ENCODE measurements at regions not wholly inside any gene's neighbourhood (a gene's known extent, or its start where the extent isn't known, plus 50 kb on each side); places are given as distances from the start of the nearest gene placed in this dataset.

- DNase-seq, result no peak
These were observed 973.1 kb downstream of the TMEM182 start for GRCh38 chr2:103734911-103735310.

- no peak for DNase-seq
These were observed 976.3 kb downstream of the TMEM182 start for GRCh38 chr2:103738108-103738507.

- DNase-seq, result no peak
These were observed 976.8 kb downstream of the TMEM182 start for GRCh38 chr2:103738606-103739005.

GRCh38 chr2:103739186-103739585 is 977.4 kb downstream of the TMEM182 start:
- DNase-seq, result no peak

GRCh38 chr2:103739921-103740320 is 978.1 kb downstream of the TMEM182 start:
- no peak for DNase-seq

- DNase-seq, result no peak
These were observed 978.8 kb downstream of the TMEM182 start for GRCh38 chr2:103740631-103741030.

- DNase-seq, result no peak
These were observed 981.4 kb downstream of the TMEM182 start for GRCh38 chr2:103743195-103743594.

GRCh38 chr2:103754530-103754929 is 992.7 kb downstream of the TMEM182 start:
- DNase-seq, result no peak

- DNase-seq, result no peak
These were observed 1012.1 kb downstream of the TMEM182 start for GRCh38 chr2:103773884-103774283.

- DNase-seq, result no peak
These were observed 1018.4 kb downstream of the TMEM182 start for GRCh38 chr2:103780088-103780702.

- no peak for DNase-seq
These were observed 1019.5 kb downstream of the TMEM182 start for GRCh38 chr2:103781313-103781712.

- no peak for DNase-seq
These were observed 1022.4 kb downstream of the TMEM182 start for GRCh38 chr2:103784261-103784660.

GRCh38 chr2:103785432-103785831 is 1023.6 kb downstream of the TMEM182 start:
- DNase-seq, result no peak

- DNase-seq, result no peak
These were observed 1024.1 kb downstream of the TMEM182 start for GRCh38 chr2:103785956-103786355.

GRCh38 chr2:103788389-103788788 is 1026.6 kb downstream of the TMEM182 start:
- no peak for DNase-seq

- no peak for DNase-seq
These were observed 1027.1 kb downstream of the TMEM182 start for GRCh38 chr2:103788951-103789350.

- DNase-seq, result no peak
These were observed 1027.7 kb downstream of the TMEM182 start for GRCh38 chr2:103789381-103790095.

GRCh38 chr2:103792042-103792441 is 1030.2 kb downstream of the TMEM182 start:
- DNase-seq, result no peak

GRCh38 chr2:103798291-103798690 is 1036.5 kb downstream of the TMEM182 start:
- DNase-seq, result no peak

GRCh38 chr2:103804013-103804412 is 1042.2 kb downstream of the TMEM182 start:
- DNase-seq, result no peak

- no peak for DNase-seq
These were observed 1043.9 kb downstream of the TMEM182 start for GRCh38 chr2:103805746-103806145.

GRCh38 chr2:103808814-103809213 is 1045.1 kb upstream of the POU3F3 start:
- no peak for DNase-seq

- DNase-seq, result no peak
These were observed 1044.5 kb upstream of the POU3F3 start for GRCh38 chr2:103809415-103809814.

- DNase-seq, result no peak
These were observed 1043.9 kb upstream of the POU3F3 start for GRCh38 chr2:103809941-103810441.

- DNase-seq, result no peak
These were observed 1043.0 kb upstream of the POU3F3 start for GRCh38 chr2:103810875-103811274.

Measured in AML-193 (cell line).